ENCODE measurements at regions not wholly inside any gene's neighbourhood (a gene's known extent, or its start where the extent isn't known, plus 50 kb on each side); places are given as distances from the start of the nearest gene placed in this dataset.

DNA sequence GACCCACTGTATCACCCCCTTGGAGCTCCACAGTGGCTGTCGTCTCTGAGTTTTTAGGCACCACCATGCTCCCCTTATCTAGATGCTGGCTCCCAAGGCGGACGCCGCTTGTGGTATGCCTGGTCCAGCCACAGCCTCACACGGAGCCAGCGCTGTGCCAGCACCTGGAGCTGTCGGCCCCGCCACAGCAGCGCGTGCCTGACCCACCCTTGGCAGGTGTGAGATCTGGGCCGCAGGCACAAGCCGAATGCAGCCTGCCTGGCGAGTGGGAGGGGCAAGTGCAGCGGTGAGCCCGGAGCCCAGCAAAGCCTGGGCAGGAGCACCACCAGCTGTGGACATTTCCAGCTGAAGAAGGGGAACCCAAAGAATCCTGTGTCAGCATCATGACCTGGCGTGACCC, 91.9 kb upstream of the BACE2 start:
- DNase-seq (ENCODE audit: low read depth): no peak

GRCh38 chr21:41079159-41079558, 88.8 kb upstream of the BACE2 start:
- no peak for DNase-seq (ENCODE audit: low read depth)

DNA sequence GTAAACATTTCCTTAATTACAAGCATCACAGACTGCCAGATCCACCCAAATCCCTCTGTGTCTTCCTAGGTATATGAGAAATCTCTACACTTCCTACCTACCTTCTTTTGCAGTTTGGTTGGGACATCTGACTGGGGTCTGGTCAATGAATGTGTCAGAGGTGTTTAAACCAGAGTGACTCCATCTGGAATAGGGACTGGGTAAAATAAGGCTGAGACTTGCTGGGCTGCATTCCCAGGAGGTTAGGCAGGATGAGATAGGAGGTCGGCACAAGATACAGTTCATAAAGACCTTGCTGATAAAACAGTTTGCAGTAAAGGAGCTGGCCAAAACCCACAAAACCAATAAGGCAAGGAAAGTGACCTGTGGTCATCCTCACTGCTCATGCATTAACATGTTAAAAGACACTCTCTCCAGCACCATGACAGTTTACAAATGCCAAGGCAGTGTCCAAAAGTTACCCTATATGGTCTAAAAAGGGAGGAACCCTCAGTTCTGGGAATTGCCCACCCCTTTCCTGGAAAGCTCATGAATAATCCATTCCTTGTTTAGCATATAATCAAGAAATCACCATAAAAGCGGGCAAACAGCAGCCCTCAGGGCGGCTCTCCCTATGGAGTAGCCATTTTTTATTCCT, 87.4 kb upstream of the BACE2 start:
- no peak for DNase-seq (ENCODE audit: low read depth)

GRCh38 chr21:41086569-41086968, 81.4 kb upstream of the BACE2 start:
- peak; percentile 32 for DNase-seq (ENCODE audit: low read depth)

- DNase-seq (ENCODE audit: low read depth): no peak
Measured at GRCh38 chr21:41090981-41091380, 77.0 kb upstream of the BACE2 start.

DNA sequence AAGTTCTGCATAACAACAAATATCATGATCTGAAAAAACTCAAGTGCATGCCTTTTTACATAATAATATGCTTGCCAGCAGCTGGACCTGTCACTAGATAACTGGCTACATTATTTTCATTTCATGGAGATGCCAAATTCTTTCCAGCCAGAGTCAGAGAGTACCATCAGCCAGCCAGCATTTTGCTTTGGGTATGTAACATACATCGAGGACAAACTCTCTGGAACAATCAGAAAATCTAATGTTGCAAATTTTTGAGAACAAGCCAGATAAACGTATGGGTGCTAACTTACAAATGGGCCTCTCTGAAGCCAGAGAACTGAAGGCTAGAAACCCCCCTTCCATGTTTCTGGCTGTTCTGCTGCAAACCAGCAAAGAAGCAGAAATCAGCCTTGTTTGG, 76.3 kb upstream of the BACE2 start:
- DNase-seq (ENCODE audit: low read depth): no peak

DNA sequence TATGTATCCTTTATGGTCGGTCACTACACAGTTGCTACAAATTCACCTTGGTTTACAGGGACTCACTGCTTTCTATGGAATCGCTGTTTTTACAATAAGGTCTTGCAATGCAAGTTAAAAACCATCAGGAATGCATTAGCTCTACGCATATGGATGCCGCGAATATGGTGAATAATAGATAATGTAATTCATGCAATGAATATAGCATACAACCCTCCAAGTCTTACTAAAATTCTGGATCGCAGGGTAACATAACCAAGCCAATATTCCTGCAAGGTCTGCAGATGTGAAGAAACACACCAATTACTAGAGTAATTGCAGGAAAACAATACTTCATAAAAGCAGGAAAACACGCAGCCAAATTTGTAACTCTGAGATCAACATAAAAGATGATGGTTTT, 75.6 kb upstream of the BACE2 start:
- no peak for DNase-seq (ENCODE audit: low read depth)

DNA sequence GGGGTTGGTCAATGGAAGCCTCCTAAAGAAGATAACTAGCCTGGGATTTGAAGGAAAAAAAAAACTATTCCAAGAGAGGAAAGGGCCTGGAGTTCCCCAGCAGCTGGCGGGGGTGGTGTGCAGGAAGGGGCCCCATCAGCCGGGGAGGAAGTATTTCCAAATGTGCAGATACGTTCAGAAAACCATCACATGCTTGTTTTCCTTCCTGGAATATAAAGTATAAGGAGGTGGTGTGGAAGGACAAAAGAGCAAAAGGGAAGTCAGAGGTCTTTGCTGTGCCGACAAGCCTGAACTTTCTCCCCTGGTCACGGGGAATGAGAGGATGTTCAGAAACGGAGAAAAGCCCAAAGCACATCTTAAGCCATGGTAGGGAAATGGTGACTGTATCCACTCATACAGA, 72.0 kb upstream of the BACE2 start:
- DNase-seq (ENCODE audit: low read depth): no peak

DNA sequence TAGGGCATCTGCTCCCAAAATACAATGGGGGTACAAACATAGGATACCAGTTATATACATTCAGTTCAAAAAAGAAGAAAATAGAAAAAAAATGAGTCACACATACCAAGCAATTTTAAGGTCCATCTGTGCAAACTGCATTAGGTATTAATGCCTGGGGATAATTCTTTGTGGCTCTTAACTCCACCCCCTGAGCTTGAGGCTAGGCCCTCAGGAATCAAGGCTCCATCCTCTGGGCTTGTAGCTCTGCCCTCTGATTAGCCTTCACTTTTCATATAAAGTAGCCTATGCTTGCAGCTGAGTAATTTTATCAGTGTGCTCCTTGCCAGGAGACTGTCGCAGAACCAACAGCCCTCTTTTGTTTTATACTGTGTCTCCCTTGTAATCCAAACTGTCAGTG, 69.9 kb upstream of the BACE2 start:
- no peak for DNase-seq (ENCODE audit: low read depth)

GRCh38 chr21:41098481-41099042, 69.4 kb upstream of the BACE2 start:
- no peak for DNase-seq (ENCODE audit: low read depth)

DNA sequence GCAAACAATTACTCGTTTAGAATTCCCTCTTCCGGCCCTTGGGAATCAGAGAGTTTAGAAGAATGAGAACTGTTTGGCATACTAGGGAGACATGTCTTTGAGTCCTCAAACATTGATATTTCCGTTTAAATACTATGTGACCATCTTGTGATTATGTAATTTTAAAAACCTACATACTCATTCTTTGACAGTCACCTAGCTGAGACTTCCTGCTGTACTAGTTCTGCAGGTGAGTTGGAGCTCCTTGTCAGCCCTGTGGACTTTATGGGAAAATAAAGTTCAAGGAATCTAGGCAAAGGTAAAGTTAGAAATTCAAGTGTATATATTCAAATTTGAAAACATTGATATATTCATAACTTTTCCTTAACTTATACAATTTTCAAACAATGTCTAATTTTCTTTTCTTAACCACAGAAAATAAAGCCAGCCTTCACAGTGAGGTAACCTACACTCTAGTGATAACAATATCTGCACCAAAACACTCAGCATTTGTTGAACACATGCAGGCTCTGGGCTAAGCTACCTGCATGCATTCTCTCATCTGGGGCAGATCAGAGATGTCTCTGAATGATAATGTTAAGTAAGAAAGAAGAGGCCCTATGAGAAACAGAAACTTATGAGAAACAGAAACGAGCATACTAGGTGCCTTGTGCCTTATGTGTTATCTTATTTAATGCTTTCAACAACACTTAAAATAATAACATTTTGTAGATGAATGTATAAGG, 67.0 kb upstream of the BACE2 start:
- no peak for DNase-seq (ENCODE audit: low read depth)

DNA sequence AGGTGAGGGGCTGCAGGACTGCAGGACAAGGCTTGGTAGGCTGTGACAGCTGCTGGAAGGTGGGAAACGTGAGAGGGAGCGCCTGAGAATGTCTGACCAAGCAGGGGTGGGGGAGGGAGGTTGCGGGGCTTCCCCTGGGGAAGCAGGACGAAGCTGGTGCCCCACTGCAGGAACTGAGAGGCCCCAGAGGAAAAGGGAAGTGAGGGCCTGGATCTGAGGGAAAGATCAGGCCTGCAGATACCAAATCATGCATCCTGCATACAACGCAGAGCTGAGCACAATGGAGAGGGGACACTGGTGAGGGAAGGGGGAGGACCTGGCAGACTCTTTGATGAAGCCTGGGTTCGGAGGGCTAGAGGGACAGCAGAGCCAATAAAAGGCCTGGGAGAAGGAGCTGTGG, 65.7 kb upstream of the BACE2 start:
- no peak for DNase-seq (ENCODE audit: low read depth)

GRCh38 chr21:41107602-41108001, 60.4 kb upstream of the BACE2 start:
- no peak for DNase-seq (ENCODE audit: low read depth)

GRCh38 chr21:41108668-41109585, 59.0 kb upstream of the BACE2 start:
- no peak for DNase-seq (ENCODE audit: low read depth)

GRCh38 chr21:41110161-41110560, 57.8 kb upstream of the BACE2 start:
- DNase-seq (ENCODE audit: low read depth): no peak

DNA sequence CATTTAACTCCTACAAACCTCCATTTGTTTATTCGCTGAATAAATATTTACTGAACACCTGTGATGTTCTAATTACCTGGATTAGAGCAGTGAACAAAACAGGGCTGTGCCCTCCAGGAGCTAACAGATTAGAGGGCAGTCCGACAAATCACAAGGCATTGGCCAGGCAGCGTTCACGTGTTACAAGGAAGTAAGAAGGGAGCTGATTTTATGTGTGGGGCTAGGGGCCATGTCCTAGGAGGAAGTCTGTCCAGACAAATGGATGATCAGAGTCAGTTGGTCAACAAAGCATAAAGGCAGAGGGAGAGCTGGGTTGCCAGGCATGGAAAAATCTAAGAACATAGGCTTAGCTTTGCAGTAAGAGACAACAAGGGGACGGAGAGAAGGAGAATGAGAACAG, 57.3 kb upstream of the BACE2 start:
- no peak for DNase-seq (ENCODE audit: low read depth)

- no peak for DNase-seq (ENCODE audit: low read depth)
Measured at GRCh38 chr21:41111681-41112080, 56.3 kb upstream of the BACE2 start.

DNA sequence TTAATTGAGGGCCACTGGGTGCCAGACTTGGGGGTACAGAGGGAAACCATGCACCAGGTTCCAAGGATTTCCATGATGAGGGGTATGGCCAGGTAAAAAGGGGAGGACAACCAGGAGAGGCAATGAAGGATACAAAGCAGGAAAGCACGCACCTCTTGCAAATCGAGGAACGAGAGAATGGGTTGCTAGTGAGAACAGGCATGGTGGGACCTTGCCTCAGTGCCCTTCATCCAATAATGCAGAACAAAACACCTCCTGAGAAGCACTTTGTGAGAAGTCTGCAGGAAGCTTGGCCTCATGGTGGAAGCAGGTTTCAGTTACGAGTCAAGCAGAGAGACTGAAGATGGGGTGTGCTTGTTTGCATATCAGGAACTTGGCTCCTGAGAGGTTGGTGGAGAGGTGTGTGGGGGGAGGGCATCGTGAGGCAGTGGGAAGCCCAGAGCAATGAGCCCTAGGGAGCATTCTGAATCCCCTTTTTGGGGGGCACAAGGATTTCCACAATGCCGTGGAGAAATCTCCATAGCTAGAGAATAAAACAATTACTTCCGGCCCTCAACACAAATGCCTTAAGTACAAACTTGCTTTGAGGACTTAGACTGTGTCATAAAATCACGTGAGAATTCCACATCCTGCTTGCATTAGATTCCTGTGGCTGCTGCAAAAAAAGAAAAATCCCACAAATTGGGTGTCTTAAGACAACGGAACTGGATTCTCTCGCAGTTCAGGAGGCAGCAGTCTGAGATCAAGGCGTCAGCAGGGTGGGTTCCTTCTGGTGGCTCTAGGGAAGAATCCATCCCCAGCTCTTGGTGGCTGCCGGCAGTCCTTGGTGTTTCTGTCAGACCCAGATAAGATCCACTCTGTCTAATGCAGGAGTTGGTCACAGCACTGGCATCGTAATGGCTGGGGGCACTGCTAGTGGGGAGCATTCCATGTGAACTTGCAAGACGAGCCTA, 54.9 kb upstream of the BACE2 start:
- DNase-seq (ENCODE audit: low read depth): peak; percentile 96

DNA sequence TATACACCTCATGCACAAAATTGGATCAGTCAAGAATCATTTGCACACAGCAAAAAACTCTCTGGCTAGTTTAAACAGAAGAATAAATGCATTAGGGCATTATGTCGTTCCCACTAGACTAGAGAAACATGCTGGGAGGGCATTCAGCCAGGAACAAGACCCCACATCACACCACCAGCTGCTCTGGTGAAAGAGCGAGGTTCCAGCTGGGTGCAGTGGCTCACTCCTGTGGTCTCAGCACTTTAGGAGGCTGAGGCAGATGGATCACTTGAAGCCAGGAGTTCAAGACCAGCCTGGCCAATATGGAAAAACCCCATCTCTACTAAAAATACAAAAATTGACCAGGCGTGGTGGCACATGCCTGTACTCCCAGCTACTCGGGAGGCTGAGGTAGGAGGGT, 52.1 kb upstream of the BACE2 start:
- no peak for DNase-seq (ENCODE audit: low read depth)

Data from RPMI7951 (cell line).